Mesodermal cell (in vitro differentiated cells): ENCODE measurements at regions not wholly inside any gene's neighbourhood (a gene's known extent, or its start where the extent isn't known, plus 50 kb on each side); places are given as distances from the start of the nearest gene placed in this dataset.

ENCODE experiments used
- H3K27ac ChIP-seq: 2 replicates; pipeline ENCODE4 v1.7.0; 2013; ENCODE audit warnings: mild to moderate bottlenecking, low read depth, low read length, moderate library complexity; ENCODE audit not compliant: severe bottlenecking
- H3K36me3 ChIP-seq: 2 replicates; pipeline ENCODE4 v1.7.1; 2013; ENCODE audit warnings: mild to moderate bottlenecking, low read length, moderate library complexity; ENCODE audit not compliant: control insufficient read depth, insufficient read depth
- H3K4me1 ChIP-seq: one replicate; pipeline ENCODE4 v1.7.1; 2013; ENCODE audit warnings: mild to moderate bottlenecking, low read length; ENCODE audit not compliant: insufficient read depth, control insufficient read depth, poor library complexity, severe bottlenecking
- H3K4me3 ChIP-seq: 2 replicates; pipeline ENCODE4 v1.7.0; 2013; ENCODE audit warnings: low read length, control low read depth, mild to moderate bottlenecking; ENCODE audit not compliant: insufficient read depth, poor library complexity, severe bottlenecking; ENCODE audit errors: extremely low read depth
- H3K9me3 ChIP-seq: 2 replicates; pipeline ENCODE4 v1.7.1; 2013; ENCODE audit warnings: mild to moderate bottlenecking, low read length, moderate library complexity; ENCODE audit not compliant: control insufficient read depth
- WGBS, 2 experiments: methylation state at CpG; one replicate each; pipeline ENCODE4 v1.1.5; 2013; ENCODE audit warnings: missing lambda C conversion rate in 2 of 2; ENCODE audit not compliant: insufficient coverage in 2 of 2; 5-methylcytosine and 5-hydroxymethylcytosine counted together

- Histone ChIP-seq H3K4me1 (no peaks in the 10 kb centered on the region), H3K4me3 (no peak overlapping the region), H3K27ac (no peak overlapping the region), H3K9me3 (no peaks in the 10 kb centered on the region), H3K36me3 (no peaks in the 10 kb centered on the region)
- 93 to 94% methylated on average over 3 of the region's 4 CpGs for WGBS, 2 experiments
Measured at GRCh38 chr1:34621916-34622315, 132.9 kb upstream of the GJB5 start.

DNA sequence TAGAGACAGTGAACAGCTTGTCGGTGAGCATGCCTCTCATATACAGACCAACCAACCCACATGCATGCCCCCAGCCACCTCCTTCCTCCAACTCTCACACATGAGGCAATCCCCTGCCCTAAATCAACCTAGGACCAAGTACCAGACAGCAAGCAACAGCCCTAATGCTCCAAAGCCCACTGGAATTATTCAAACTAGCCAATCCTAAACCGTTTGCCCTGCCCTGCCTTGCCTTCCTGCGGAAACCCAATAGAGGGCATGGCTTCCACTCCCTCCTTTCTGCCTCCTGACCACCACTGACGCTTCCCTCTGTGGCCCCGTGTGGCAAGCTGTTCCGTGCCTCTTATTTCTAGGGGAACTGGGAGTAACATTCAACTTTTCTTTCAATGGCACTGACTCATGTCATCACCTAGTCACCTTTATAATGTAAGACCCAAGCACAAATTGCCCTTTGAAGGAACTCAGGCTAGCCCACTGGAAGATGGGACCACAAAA, 129.3 kb upstream of the GJB5 start:
- Histone ChIP-seq H3K4me3 (no peak overlapping the region), H3K4me1 (no peaks in the 10 kb centered on the region), H3K9me3 (no peaks in the 10 kb centered on the region), H3K27ac (no peak overlapping the region), H3K36me3 (no peaks in the 10 kb centered on the region)
- 83 to 86% methylated on average over 6 of the region's 6 CpGs for WGBS, 2 experiments

DNA sequence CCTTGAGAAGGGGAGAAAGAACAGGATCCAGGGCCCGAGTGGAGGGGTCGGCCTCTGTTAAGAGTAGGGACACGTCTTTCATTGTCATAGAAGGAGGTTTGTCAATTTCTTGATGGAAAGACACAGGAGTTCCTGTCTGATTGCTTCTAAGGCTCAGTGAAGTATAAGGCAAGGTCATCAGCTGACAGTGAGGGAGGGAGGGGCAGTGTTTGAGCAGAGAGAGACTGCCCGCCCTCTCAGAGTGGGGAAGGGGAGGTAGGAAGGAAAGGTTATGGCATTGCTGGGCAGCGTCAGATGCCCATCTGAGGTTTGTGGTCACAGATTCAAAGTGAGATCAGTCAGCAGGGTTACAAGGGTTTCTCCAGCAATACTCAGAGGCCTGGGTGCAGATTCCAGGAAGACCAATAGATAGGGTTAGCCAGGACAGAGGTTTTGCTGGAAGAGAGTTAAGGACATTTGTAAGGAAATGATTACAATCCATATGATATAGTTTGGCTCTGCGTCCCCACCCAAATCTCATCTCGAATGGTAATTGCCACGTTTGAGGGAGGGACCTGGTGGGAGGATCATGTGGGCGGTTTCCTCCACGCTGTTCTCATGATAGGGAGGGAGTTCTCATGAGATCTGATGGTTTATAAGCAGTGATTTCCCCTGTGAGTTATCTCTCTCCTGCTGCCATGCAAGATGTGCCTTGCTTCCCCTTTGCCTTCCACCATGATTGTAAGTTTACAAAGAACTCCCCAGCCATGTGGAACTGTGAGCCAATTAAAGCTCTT, 127.2 kb upstream of the GJB5 start:
- no peak overlapping the region for H3K27ac ChIP-seq
- WGBS, 2 experiments, result 75 to 83% methylated on average over 8 to 9 of the region's 10 CpGs
- no peak overlapping the region for H3K4me3 ChIP-seq

GRCh38 chr1:34631126-34631525, 123.7 kb upstream of the GJB5 start:
- Histone ChIP-seq H3K9me3 (no peaks in the 10 kb centered on the region), H3K4me3 (no peak overlapping the region), H3K36me3 (no peaks in the 10 kb centered on the region), H3K27ac (no peak overlapping the region), H3K4me1 (no peaks in the 10 kb centered on the region)
- 60 to 75% methylated on average over 1 to 2 of the region's 2 CpGs for WGBS, 2 experiments

More for the DNA sequence above, 127.2 kb upstream of the GJB5 start:
- Histone ChIP-seq H3K36me3 (no peaks in the 10 kb centered on the region), H3K4me1 (no peaks in the 10 kb centered on the region), H3K9me3 (no peaks in the 10 kb centered on the region)

- H3K27ac ChIP-seq, result no peak overlapping the region
- peaks cover 4% of the 10 kb centered on the region for H3K4me1 ChIP-seq
- no peaks in the 10 kb centered on the region for H3K36me3 ChIP-seq
- no peak overlapping the region for H3K4me3 ChIP-seq
- H3K9me3 ChIP-seq, result no peaks in the 10 kb centered on the region
- 81 to 84% methylated on average over 4 to 8 of the region's 9 CpGs for WGBS, 2 experiments
Measured at GRCh38 chr1:34639701-34640100, 115.1 kb upstream of the GJB5 start.

DNA sequence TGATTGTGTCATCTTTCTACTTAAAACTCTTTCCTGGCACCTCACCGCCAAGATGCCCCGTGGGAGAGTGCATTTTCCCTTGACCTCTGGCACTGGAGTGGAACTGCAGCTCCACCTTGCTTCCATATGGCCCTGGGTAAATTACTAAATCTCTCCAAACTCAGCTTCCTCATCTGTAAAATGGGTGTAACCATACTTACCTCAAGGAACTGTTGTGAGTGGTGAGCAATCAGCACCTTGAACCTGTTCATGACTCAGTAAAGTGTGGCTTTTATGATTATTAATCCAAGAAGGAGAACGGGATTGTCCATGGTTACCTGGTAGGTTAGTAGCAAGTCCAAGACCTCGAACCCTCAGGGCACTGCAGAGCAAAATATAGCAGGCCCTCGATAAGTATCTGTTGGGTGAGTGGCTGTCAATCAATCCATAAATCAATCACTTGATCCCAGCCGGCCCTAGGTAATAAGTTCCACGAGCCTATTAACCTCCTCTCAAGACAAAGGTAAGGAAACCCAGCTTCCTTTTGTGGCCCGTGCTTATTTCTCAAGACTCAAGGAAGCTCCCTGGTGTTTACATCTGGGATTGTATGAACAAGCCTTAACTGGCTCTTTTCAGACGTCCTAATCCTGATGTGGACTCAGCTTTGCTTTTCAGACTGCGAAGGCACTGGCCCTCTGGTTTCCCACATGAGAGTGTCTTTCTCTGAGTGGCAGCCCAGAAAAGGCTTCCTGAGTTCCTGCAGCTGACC, 114.0 kb upstream of the GJB5 start:
- no peak overlapping the region for H3K27ac ChIP-seq
- WGBS, 2 experiments, result 91 to 92% methylated on average over 8 to 10 of the region's 10 CpGs

GRCh38 chr1:34642679-34643078, 112.2 kb upstream of the GJB5 start:
- H3K27ac ChIP-seq, result no peak overlapping the region
- peaks cover 4% of the 10 kb centered on the region for H3K4me1 ChIP-seq
- no peaks in the 10 kb centered on the region for H3K36me3 ChIP-seq
- WGBS, 2 experiments, result 44% methylated on average over 1 of the region's 1 CpG; no CpG with 5 or more reads in 1 of the 2 experiments
- no peaks in the 10 kb centered on the region for H3K9me3 ChIP-seq
- no peak overlapping the region for H3K4me3 ChIP-seq

More for the DNA sequence above, 114.0 kb upstream of the GJB5 start:
- peaks cover 4% of the 10 kb centered on the region for H3K4me1 ChIP-seq
- H3K36me3 ChIP-seq, result no peaks in the 10 kb centered on the region
- H3K4me3 ChIP-seq, result no peak overlapping the region
- H3K9me3 ChIP-seq, result no peaks in the 10 kb centered on the region

GRCh38 chr1:34645109-34645688, 109.6 kb upstream of the GJB5 start:
- Histone ChIP-seq H3K4me1 (no peaks in the 10 kb centered on the region), H3K9me3 (no peaks in the 10 kb centered on the region), H3K4me3 (no peak overlapping the region), H3K36me3 (no peaks in the 10 kb centered on the region), H3K27ac (no peak overlapping the region)
- WGBS, 2 experiments, result 63% methylated on average over 4 to 7 of the region's 7 CpGs

DNA sequence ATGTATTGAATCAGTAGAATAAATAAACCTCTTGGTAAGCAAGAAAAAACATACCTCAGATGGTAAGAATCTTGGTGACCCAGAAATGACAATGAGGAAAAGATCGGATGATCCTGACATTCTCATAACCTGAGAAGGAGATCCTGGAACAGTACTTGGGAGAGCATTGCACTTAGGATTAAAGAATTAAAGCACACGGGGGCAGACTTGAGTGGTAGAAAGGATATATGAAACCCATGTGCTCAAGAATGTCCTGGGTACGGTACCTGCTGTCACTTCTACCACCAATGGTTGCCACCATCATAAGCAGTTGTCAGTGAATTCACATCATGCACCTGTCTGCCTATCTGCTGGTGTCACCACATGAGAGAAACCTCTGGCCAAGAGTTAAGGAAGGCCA, 108.9 kb upstream of the GJB5 start:
- 58 to 79% methylated on average over 3 of the region's 3 CpGs for WGBS, 2 experiments
- no peak overlapping the region for H3K27ac ChIP-seq
- H3K36me3 ChIP-seq, result no peaks in the 10 kb centered on the region
- no peaks in the 10 kb centered on the region for H3K9me3 ChIP-seq
- H3K4me3 ChIP-seq, result no peak overlapping the region
- H3K4me1 ChIP-seq, result no peaks in the 10 kb centered on the region

DNA sequence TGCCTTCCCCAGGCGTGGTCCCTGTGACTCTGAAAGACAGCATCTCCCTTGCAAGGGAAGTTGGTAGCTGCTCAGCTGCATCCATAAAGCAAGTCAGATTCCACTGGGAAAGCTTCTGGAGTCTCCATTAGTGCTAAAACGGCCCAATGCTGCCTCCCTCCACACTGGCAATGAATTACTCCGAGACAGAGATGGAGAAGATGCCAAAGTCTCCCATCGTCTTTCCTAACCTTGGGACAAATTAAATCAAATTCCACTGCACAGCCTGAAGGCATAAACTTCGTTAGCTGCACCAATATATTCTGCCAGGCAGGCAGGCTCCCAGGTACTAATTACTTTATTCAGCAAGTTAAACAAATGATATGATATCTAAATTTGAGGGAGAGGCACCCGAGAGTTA, 106.3 kb upstream of the GJB5 start:
- H3K9me3 ChIP-seq, result no peaks in the 10 kb centered on the region
- no peak overlapping the region for H3K27ac ChIP-seq
- no peaks in the 10 kb centered on the region for H3K4me1 ChIP-seq
- no peaks in the 10 kb centered on the region for H3K36me3 ChIP-seq
- WGBS, 2 experiments, result 63 to 75% methylated on average over 2 to 5 of the region's 6 CpGs
- H3K4me3 ChIP-seq, result no peak overlapping the region
